ENCODE measurements at regions not wholly inside any gene's neighbourhood (a gene's known extent, or its start where the extent isn't known, plus 50 kb on each side); places are given as distances from the start of the nearest gene placed in this dataset.

GRCh38 chr3:168981396-168981795 is 682.1 kb downstream of the MECOM start:
- TF ChIP-seq, protein P1, sequence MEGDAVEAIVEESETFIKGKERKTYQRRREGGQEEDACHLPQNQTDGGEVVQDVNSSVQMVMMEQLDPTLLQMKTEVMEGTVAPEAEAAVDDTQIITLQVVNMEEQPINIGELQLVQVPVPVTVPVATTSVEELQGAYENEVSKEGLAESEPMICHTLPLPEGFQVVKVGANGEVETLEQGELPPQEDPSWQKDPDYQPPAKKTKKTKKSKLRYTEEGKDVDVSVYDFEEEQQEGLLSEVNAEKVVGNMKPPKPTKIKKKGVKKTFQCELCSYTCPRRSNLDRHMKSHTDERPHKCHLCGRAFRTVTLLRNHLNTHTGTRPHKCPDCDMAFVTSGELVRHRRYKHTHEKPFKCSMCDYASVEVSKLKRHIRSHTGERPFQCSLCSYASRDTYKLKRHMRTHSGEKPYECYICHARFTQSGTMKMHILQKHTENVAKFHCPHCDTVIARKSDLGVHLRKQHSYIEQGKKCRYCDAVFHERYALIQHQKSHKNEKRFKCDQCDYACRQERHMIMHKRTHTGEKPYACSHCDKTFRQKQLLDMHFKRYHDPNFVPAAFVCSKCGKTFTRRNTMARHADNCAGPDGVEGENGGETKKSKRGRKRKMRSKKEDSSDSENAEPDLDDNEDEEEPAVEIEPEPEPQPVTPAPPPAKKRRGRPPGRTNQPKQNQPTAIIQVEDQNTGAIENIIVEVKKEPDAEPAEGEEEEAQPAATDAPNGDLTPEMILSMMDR (IDR thresholded peaks at IDR 0.05) = no peak
- TF ChIP-seq POLR2A (IDR thresholded peaks at IDR 0.05) = no peak
